GM21526 (cell line): ENCODE measurements at regions not wholly inside any gene's neighbourhood (a gene's known extent, or its start where the extent isn't known, plus 50 kb on each side); places are given as distances from the start of the nearest gene placed in this dataset.

Source experiments
- ATAC-seq: cut with Tn5 transposase; IDR thresholded peaks from one replicate; pipeline ENCODE4 v1.9.1; 2021; ENCODE audit warnings: moderate library complexity; ENCODE audit not compliant: unreplicated experiment, low FRiP score

- ATAC-seq, result no peak
Measured at GRCh38 chr4:1543976-1544375, 137.7 kb upstream of the NKX1-1 start.

GRCh38 chr4:1543561-1543960 is 137.3 kb upstream of the NKX1-1 start:
- no peak for ATAC-seq

- no peak for ATAC-seq
Measured at GRCh38 chr4:1542516-1543320, 136.5 kb upstream of the NKX1-1 start.

GRCh38 chr4:1542226-1542490 is 135.9 kb upstream of the NKX1-1 start:
- ATAC-seq, result no peak

GRCh38 chr4:1541449-1542225 is 135.4 kb upstream of the NKX1-1 start:
- ATAC-seq, result no peak

- ATAC-seq, result no peak
Measured at GRCh38 chr4:1540601-1541375, 134.5 kb upstream of the NKX1-1 start.

GRCh38 chr4:1539859-1540600 is 133.8 kb upstream of the NKX1-1 start:
- no peak for ATAC-seq

- ATAC-seq, result no peak
Measured at GRCh38 chr4:1538941-1539772, 132.9 kb upstream of the NKX1-1 start.

GRCh38 chr4:1538096-1538410 is 131.8 kb upstream of the NKX1-1 start:
- ATAC-seq, result no peak

- no peak for ATAC-seq
Measured at GRCh38 chr4:1537410-1538095, 131.3 kb upstream of the NKX1-1 start.

- ATAC-seq, result no peak
Measured at GRCh38 chr4:1536579-1537409, 130.6 kb upstream of the NKX1-1 start.

- no peak for ATAC-seq
Measured at GRCh38 chr4:1535926-1536578, 129.8 kb upstream of the NKX1-1 start.

GRCh38 chr4:1534876-1535526 is 128.8 kb upstream of the NKX1-1 start:
- ATAC-seq, result no peak

- no peak for ATAC-seq
Measured at GRCh38 chr4:1534095-1534872, 128.0 kb upstream of the NKX1-1 start.

GRCh38 chr4:1533501-1534064 is 127.3 kb upstream of the NKX1-1 start:
- ATAC-seq, result no peak

- ATAC-seq, result no peak
Measured at GRCh38 chr4:1532549-1533395, 126.5 kb upstream of the NKX1-1 start.
